C4-2B (cell line): ENCODE measurements at regions not wholly inside any gene's neighbourhood (a gene's known extent, or its start where the extent isn't known, plus 50 kb on each side); places are given as distances from the start of the nearest gene placed in this dataset.

ENCODE experiments used
- CTCF ChIP-seq: fragments of 450-650 bp; conservative IDR thresholded peaks from 2 replicates; pipeline ENCODE4 v1.5.1; 2017; ENCODE audit warnings: mild to moderate bottlenecking
- ZFX ChIP-seq: fragments of 450-650 bp; IDR thresholded peaks from 2 replicates; pipeline ENCODE4 v1.6.1; 2017

GRCh38 chr21:22898051-22898665 is 1899.9 kb downstream of the NCAM2 start:
- TF ChIP-seq CTCF = no peak
- no peak for TF ChIP-seq ZFX
